C1 segment of cervical spinal cord (tissue), 14 donors: ENCODE measurements at regions not wholly inside any gene's neighbourhood (a gene's known extent, or its start where the extent isn't known, plus 50 kb on each side); places are given as distances from the start of the nearest gene placed in this dataset.

Source experiments
- DNase-seq, 14 donors: peaks; one replicate each; lab custom pipeline; 2025; lab: John Stamatoyannopoulos, UW

DNA sequence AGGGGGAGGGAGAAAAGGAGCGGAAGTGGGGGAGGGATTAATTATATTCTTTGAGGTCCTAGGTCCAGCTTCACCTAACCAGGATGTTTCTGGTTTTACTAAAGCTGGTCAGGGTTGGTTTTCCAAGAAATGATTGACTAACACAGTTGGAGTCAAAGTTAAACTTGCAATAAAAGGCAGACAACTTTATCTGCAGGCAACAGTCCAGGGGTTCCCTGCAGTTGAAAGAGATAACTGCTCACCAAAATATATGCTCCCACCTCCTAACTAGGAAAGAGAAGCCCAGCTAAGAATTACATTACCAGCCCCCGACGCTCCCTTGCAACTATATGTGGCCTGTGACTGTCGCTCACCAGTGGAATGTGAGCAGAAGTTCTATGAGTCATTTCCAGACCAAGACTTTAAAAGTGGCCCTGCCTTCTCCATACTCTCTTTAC lies 140.0 kb upstream of the PKDCC start:
- DNase-seq: no peak

DNA sequence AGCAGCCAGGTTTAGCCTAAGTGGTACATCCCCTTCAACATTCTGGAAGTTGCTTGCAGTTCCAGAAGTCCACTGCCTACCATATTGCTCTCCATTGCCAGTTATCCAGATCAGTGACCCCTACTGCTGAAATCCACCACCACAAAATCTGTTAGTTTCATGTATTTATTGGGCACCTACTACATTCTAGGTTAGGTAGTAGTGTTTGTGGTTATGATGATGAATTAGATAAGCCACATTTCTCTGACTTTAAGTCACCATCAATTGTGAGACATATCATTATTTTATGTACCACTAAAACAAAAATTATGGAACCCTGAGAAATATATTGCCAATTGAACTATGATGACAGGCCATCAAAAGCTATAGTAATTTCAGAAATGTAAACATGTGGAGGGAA lies 139.5 kb upstream of the PKDCC start:
- no peak for DNase-seq

DNA sequence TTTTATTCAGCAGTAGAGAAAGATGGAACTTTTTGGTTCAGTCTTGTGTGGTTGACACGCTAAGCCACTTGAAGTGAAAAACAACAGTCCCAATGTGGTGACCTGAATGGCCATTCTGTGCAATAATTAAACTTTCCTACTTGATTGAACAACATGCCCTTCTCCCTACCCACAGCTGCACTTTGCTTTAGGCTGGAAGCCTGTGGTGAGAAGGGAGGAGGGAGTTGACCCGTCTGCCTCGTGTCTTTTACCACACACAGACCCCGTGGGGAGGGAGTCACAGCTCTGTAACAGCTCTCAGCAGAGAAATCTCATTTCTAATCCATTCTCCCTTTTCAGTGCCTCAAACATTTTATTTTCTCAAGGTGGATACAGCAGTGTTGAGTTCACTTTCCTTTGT lies 138.2 kb upstream of the PKDCC start:
- DNase-seq: no peak

DNA sequence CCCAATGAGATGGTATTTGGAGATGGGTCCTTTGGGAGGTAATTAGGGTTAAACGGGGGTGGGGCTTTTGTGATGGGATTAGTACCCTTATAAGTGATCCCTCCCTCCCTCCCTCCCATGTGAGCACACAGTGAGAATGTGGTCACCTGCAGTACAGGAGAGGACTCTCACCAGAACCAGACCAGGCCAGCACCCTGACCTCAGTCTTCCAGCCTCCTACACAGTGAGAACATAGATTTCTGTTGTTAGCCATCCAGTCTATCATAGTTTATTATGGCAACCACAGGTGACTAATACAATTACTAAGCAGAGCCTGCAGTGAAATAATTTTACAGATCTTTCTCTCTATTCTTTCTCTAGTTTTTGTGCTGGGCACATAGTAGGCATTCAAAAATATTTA lies 137.7 kb upstream of the PKDCC start:
- no peak for DNase-seq

DNA sequence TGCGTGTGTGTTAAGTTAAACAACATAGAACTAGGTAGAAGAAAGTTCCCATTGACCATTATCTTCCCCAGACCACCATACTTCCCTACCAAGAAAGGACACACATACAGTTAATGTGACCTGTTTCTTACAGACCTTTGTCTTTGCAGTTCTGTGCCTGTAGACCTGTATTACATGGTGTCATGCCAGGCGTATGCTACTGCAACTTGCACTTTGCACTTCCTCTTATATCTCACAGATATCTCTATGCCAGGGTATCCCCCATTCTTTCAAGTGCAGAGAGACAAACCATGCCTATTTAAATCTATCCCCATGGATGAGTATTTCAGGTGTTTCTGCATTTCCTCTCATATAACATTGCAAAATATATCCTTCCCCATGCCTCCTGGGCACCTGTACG lies 136.8 kb upstream of the PKDCC start:
- no peak for DNase-seq

DNA sequence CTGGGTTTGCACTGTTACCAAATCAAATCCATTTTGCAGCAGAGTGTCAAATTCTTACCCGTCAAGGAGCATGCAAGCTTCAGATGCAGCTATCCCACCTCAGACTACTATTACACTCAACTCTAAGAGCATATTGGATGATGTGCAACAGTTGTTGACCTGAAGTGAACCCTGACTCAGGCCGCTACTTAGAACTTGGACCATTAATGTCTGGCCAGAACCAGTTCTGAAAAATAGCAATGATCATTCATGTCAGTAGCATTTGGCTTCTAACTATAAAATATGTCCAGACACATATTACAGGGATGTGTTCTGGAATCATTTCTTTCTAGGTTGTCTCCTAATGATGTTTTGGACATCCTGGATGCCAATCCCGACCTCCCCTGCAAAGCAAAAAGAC lies 135.5 kb upstream of the PKDCC start:
- DNase-seq: no peak

DNA sequence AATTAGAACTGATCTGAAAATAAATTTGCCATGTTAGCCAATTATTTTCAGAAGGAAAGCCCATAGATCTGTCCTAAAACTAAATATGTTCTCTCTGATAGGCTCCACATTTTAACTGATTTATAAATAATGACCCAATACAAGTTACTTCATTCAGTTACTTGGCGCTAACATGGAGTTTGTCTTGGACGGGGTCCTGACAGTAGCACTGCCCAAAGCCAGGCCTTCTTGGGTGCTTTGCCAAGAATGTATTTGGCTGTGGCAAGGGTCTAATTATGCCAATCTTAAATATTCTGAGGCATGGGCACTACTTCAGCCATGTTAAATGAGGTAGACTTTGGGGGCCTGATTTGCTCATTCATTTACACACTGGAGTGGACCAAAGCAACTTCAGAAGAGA lies 135.0 kb upstream of the PKDCC start:
- DNase-seq: no peak

DNA sequence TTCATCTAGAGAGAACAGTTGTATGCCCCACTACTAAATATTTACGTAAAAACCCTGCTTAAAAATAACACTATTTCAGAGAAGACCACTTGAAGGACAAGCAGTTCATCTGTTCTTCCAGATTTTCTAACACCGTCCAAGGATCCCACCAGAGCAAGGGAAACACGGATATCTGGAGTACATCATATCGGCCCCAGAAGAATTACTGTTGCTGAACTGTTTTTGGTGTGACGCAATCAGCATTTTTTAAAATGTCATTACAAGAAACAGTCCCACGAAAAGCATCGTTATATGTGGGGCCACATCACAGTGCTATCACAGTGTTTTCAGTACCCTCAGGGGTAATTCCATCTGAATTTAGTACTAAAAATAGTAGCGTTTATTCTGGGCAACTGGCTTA lies 134.5 kb upstream of the PKDCC start:
- DNase-seq: no peak

DNA sequence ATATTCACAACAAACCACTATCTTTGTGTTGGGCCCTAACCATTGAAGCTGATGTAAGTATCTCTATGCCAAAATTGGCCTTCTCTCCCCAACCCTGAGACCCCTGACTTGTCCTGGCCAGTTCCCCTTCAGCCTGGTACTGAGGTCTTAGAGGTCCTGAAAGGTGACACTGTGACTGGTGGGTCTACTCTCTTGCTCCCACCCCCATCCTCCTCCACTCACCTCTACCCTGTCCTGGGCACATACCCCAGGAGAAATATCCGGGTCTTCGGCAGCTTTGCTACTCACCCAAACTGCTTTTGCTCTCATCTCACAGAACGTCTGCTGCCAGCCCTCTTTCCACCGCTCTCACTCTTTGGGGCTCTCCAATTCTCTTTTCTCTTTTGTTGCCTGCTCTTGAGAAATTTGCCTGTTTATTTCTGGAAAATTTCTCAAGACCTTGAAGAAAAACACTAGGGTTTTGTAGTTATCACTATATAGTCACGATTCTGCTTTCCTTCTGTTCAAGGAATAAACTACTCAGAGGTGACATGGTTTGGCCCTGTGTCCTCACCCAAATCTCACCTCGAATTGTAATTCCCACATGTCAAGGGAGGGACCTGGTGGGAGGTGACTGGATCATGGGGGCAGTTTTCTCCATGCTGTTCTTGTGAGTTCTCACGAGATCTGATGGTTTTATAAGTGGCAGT lies 133.8 kb upstream of the PKDCC start:
- DNase-seq: no peak

DNA sequence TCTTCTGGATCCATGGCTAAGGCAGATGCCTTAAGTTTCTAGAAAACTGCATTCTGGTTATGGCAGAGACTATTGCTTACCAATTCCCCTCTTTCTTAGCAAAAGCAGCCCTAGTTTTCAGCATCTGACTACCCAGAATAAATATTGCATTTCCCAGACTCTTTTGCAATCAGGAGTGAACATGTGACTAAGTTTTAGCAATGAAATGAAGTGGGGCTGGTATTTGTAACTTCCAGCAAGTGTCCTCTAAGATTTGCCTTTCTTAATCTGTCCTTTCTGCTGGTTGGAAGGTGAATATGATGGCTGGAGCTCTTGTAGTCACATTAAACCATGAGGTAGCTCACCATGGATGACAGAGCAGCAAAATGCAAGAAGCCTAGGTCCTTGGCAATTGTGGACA lies 132.9 kb upstream of the PKDCC start:
- DNase-seq: no peak

DNA sequence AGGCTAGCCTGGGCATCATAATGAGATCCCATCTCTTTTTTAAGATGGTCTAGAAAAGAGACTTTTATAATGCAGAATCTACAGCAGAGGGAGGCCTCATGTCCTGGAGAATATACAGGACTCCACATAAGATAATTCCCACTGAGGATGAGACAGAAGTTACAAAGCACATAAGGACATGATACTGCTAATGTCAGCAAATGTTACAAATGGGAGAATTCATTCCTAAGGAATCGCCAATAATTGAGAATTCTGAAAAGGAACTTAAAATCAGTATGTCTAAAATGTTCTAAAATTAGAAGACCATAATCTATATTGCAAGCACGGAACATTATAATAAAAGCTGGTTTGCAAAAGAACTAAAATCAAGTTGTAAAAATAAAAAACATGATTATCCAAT lies 131.6 kb upstream of the PKDCC start:
- no peak for DNase-seq

DNA sequence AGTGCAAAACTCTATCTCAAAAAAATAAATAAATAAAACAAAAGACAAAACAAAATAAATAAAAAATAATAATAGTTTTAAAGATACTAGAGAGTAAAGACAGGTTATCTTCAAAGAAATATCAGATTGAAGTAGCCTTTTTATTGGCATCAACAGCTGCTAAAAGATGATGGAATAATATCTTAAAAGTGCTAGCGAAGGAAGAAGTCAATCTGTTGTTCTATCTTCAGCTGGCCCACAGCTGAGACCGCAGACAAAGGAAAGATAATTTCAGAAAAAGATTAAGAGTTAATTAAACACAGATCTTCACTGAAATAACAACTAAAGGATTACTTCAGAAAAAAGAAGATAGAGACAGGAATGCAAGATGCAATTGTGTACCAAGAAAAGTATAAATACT lies 130.2 kb upstream of the PKDCC start:
- DNase-seq: no peak

DNA sequence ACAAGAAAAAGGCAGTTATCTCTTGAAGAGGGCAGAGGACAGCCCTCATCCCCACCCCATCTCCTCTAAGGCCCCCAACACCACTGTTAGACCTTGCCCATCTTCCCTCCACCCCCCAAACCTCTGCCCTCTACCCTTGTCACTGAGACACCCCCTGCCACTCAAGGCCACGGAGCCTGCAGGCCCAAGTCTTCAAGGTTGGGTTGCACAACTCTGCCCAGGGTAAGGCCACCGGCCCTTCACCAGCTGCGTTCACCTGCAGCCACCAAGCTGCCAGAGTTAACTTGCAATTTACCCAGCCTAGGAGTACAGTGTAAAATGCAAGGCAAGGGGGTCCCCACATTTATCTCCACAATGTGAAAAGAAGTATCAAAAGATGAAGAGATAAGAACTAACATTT lies 128.7 kb upstream of the PKDCC start:
- DNase-seq: no peak

DNA sequence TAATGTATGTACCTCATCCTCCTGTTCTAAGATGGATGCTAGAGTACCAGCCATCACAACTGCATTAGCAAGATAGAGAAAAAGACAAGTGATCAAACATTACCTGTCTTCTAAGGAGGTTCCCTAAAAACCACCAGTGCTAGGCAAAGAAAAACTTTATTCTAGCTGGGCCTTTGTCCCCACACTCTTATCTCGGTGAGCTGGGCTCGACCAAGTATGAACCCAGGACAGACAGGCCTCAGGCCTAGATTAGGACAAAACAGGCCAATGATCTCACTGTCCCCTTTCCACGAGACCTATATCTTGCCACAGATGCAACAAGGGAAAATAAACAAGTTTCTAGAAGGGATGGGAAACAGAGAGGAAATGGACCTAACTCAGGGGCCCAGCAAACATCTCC lies 127.6 kb upstream of the PKDCC start:
- DNase-seq: no peak

DNA sequence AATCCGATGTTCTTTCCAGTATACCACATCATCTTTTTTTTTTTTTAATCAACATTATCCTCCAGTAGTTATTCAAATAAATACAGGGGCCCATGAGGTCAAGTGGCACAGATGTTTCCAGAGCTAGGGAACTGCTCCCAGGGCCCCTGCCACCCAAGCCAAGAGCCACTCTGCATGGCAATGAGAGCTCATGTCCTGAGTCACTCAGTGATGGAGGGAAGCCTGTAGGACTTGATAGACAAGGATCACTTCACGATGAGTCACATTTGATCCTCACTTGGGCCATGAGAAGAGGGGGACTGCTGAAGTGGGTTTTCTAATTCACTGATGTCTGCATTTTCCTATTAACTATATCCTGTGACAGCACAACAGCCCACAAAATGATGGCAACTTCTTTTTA lies 127.0 kb upstream of the PKDCC start:
- no peak for DNase-seq

DNA sequence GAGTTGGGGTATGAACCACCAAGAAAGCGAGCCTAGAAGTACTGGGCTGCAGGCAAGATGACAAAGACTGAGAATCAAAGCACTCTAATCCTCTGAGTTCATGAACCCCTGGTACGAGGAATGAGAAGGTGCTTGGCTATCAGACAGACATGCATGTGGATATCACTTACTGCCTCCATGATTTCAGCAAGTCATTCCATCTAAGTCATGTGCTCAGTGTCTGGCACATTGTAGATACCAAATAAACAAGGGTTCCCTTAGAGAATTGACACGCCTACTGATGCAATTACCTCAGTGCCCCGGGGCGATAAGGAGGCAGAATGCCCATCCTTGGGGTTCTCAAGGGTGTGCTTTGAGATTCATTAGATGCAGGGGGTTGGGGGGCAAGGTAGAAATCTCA lies 125.6 kb upstream of the PKDCC start:
- no peak for DNase-seq

DNA sequence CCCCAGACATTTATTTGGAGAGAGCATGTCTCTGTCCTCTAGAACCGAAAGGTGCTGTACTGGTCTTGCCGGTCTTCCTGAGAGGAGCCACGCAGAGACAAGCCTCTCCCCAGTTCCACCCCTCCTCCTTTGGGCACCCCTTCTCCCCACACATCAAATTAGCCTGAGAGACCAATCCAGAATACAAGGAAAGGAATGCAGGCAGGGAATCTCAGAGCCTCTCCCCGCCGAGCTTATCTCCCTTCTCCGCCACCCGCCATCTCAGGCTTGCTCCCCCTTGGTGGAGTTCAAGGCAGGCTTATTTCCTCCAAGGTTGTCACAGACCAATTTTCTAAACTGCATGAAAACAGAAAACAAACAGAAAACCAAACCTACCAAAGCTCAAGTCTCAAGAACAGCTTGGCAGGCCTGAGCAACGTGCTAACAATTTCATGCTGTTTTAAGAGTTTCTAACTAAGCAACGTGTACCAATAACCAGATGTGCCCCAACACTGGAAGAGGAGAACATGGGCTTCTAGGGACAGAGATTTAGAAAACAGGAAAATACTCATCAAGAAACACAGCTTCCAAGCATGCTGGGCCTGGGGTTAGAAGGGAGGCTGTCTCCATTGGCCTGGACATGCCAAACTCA lies 124.5 kb upstream of the PKDCC start:
- DNase-seq: no peak

DNA sequence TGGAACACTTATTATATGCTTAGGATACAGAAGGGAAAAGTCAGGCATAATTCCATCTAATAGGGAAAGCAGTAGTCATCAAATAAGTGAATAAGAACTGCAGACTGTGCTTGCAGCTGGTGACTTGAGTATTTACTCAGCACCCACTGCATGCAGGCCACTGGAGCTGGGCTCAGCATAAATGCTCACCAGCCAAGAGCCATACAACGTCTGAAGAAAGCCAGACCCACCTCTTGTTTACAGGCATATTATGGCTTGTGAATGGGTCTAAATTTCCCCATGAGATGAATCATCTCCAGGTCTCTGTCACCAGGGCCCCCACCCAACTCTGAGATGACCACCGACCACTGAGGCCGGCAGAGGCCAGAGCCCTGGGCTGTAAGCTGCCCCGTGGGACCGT lies 123.8 kb upstream of the PKDCC start:
- no peak for DNase-seq

DNA sequence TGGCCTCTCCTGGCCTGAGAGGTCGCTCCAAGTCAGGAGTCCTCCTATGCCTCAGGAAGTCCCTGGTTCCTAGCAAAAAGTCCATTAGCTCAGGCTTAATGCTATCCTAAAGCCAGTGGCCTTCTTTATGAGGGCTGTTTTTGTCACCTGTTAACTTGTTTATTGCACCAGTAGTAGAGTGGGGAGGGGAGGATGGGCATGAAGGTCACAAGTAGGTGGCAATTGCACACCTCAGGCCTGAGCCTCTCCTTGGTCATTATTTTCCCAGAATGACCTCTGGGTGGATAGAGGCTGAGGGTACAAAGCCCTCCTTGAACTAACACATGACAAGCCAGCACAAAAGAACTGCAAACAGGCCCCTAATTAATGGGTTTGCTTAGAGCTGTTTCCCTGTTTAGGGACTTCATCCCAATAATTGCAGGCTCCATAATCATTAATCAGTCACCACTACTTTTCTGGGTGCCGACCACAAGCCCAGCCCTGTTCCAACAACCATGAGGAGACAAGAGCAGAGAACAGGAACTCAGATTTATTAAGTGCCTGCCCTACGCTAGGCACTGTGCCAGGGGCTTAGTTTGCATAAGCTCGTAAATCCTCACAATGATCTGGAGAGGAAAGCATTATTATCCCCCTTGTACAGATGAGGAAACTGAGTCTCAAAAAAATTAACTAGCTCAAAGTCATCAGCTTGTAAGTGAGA lies 123.0 kb upstream of the PKDCC start:
- DNase-seq: no peak

DNA sequence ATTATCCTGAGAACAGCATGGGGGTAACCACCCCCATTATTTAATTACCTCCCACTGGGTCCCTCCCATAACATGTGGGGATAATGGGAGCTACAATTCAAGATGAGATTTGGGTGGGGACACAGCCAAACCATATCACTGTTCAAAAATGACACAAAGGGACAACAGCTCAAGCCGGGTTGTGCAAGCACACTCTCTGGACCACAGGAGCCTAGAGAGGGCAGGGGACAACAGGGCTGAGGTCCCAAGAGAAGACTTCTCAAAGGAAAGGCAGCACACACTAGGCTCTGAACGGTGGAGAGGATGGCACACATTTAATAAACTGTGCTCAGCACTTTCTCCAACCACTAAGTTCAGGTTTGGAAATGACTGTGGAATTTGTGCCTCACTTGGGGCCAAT lies 122.1 kb upstream of the PKDCC start:
- DNase-seq: no peak

DNA sequence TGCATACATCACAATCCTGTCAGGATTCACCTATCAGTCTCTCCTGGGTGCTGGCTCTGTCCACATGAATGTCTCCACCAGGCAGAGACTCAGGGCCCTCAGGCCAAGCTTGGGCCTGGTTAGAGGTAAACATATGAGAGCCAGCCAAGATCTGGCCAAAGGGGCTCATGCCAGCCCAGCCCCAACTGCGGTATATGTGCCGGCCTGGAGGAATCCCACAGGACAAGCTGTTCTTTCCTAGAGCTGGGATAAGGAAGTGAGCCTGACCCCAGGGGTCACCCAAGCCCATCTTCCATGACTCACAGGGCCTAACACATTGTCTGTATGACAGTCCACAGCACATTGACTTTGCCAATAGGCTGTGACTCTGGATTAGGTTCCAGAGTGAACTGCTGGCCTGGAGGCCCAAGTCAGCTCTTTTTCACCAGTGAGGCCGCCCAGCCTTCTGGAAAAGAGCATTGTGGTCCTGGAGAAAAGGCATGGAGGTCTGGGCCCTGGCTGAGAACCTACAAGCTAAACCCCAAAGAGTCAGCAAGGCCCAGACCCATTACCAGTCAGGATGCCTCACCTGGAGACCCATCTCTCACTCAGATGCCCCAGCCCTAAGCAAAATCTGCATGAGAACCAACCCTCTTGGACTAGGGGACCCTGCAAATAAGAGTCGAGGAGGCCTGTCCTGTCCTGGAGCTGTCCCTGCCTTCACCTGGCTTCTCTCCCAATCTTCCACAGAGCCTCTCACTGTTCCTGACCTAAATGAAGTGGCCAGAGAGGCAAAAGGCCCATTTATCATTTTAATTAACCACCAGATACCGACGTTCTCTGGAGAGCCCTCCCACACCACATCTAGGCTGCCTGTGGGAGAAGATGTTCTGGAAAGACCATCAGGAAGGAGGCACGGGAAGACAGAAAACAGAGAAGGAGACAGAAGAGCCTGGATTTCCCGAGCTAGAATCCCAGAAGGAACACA lies 120.9 kb upstream of the PKDCC start:
- DNase-seq: no peak
